Astrocyte (in vitro differentiated cells and primary cell): ENCODE measurements at regions not wholly inside any gene's neighbourhood (a gene's known extent, or its start where the extent isn't known, plus 50 kb on each side); places are given as distances from the start of the nearest gene placed in this dataset.

Experiments used
- EZH2 ChIP-seq: IDR thresholded peaks from 2 replicates; pipeline ENCODE4 v1.6.1; 2012; ENCODE audit warnings: mild to moderate bottlenecking, low read length, inconsistent platforms; ENCODE audit not compliant: insufficient read depth
- TF ChIP-seq, protein P1 (sequence below): IDR thresholded peaks from 2 replicates; pipeline ENCODE4 v1.5.1; 2011; ENCODE audit warnings: low read depth, mild to moderate bottlenecking, inconsistent platforms, low read length, moderate library complexity; ENCODE audit not compliant: insufficient read depth

GRCh38 chr15:37720267-37720666, 214.2 kb upstream of the TMCO5A start:
- TF ChIP-seq, protein P1, sequence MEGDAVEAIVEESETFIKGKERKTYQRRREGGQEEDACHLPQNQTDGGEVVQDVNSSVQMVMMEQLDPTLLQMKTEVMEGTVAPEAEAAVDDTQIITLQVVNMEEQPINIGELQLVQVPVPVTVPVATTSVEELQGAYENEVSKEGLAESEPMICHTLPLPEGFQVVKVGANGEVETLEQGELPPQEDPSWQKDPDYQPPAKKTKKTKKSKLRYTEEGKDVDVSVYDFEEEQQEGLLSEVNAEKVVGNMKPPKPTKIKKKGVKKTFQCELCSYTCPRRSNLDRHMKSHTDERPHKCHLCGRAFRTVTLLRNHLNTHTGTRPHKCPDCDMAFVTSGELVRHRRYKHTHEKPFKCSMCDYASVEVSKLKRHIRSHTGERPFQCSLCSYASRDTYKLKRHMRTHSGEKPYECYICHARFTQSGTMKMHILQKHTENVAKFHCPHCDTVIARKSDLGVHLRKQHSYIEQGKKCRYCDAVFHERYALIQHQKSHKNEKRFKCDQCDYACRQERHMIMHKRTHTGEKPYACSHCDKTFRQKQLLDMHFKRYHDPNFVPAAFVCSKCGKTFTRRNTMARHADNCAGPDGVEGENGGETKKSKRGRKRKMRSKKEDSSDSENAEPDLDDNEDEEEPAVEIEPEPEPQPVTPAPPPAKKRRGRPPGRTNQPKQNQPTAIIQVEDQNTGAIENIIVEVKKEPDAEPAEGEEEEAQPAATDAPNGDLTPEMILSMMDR: no peak
- no peak for TF ChIP-seq EZH2
